OCI-LY3 (cell line): ENCODE measurements at regions not wholly inside any gene's neighbourhood (a gene's known extent, or its start where the extent isn't known, plus 50 kb on each side); places are given as distances from the start of the nearest gene placed in this dataset.

Source experiments
- CTCF ChIP-seq: fragments of 200-600, 300-600 bp; sonication (generic); IDR thresholded peaks from 2 replicates; pipeline ENCODE4 v1.5.1; 2014; ENCODE audit warnings: antibody characterized with exemption, low read length, low read depth
- EZH2phosphoT487 ChIP-seq: fragments of 200-600 bp; shearing (Covaris generic); IDR thresholded peaks from 2 replicates; pipeline ENCODE4 v1.6.1; 2018; ENCODE audit warnings: antibody characterized with exemption, mixed run types, low read depth

GRCh38 chr20:55094353-55094861, 619.0 kb downstream of the DOK5 start:
- TF ChIP-seq CTCF, result no peak
- TF ChIP-seq EZH2phosphoT487, result no peak
